GM12873 (cell line): ENCODE measurements at regions not wholly inside any gene's neighbourhood (a gene's known extent, or its start where the extent isn't known, plus 50 kb on each side); places are given as distances from the start of the nearest gene placed in this dataset.

Experiments used
- TF ChIP-seq, protein P1 (sequence below): IDR thresholded peaks from 2 replicates; pipeline ENCODE4 v1.5.1; 2012; ENCODE audit warnings: low read depth, mild to moderate bottlenecking, moderate library complexity, low read length, control low read depth; ENCODE audit not compliant: insufficient read depth; ENCODE audit errors: missing control alignments

GRCh38 chr13:55067946-55068345, 2039.3 kb downstream of the OLFM4 start:
- TF ChIP-seq, protein P1, sequence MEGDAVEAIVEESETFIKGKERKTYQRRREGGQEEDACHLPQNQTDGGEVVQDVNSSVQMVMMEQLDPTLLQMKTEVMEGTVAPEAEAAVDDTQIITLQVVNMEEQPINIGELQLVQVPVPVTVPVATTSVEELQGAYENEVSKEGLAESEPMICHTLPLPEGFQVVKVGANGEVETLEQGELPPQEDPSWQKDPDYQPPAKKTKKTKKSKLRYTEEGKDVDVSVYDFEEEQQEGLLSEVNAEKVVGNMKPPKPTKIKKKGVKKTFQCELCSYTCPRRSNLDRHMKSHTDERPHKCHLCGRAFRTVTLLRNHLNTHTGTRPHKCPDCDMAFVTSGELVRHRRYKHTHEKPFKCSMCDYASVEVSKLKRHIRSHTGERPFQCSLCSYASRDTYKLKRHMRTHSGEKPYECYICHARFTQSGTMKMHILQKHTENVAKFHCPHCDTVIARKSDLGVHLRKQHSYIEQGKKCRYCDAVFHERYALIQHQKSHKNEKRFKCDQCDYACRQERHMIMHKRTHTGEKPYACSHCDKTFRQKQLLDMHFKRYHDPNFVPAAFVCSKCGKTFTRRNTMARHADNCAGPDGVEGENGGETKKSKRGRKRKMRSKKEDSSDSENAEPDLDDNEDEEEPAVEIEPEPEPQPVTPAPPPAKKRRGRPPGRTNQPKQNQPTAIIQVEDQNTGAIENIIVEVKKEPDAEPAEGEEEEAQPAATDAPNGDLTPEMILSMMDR, result no peak

DNA sequence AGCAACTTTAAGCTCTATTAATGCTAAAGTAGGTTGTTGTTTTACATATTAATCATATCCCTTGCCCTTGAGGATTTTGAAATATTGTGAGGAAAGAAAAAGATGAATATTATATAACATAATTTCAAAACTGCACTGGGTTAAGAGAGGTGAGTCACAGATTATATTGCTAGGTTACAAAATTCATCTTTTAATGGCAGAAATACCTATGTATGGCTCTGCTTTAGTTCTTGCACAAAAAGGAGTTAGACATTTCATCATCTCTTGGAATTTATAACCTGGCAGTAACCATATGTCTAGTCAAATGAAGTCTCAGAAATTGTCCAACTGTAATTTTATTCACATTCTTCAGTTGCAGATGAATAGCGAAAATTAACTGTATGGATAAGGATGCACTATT, 2041.1 kb downstream of the OLFM4 start:
- TF ChIP-seq, protein P1, result no peak

DNA sequence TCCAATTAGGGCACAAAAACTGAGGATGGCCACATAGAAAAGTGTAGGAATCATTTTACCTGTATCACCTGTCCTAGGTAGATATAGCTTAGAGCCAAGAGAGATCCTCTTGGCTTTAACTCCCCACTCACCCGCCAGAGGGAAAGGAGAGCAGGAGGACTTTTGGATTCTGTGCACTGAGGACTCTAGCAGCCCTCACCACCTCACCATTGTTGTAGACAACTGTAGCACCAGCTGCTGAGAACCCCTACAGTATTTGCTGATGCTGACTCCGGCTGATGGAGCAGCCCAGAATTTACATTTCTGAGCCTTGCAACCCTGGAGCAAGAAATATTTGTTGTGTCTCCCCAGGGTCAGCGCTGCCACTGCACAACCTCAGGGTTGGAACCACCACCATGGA, 2044.4 kb downstream of the OLFM4 start:
- TF ChIP-seq, protein P1, result no peak

DNA sequence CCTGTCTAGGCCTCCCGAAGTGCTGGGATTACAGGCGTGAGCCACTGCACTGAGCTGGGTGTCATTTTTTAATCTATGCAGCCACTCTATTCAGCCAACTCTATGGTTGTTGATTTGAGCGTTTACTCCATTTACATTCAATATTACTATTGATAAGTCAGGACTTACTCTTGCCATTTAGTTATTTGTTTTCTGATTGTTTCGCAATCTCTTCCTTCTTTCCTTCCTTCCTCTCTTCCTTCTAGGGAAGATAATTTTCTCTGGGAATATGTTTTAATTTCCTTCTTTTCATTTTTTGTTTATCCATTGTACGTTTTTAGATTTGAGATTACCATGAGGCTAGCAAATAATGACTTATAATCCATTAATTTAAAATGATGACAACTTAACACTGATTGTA, 2056.0 kb downstream of the OLFM4 start:
- TF ChIP-seq, protein P1, result no peak

GRCh38 chr13:55087085-55087484, 2053.6 kb upstream of the PRR20A start:
- TF ChIP-seq, protein P1, result no peak

DNA sequence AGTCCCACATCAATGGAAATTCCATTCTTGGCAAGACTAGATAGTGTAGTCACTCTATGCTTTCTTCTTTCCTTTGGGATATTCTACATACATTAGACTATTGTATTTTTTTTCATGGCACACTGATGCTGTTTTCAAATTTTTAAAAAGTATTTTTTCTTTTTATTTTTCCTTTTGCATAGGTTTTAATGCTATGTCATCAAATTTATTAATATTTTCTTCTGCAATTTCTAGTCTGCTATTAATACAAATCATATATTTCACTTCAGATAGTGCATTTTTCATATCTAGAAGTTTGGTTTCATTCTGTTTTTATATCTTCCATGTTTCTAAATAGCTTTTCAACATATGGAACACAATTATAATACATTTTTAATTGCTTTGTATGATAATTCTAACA, 2050.1 kb upstream of the PRR20A start:
- TF ChIP-seq, protein P1, result no peak

DNA sequence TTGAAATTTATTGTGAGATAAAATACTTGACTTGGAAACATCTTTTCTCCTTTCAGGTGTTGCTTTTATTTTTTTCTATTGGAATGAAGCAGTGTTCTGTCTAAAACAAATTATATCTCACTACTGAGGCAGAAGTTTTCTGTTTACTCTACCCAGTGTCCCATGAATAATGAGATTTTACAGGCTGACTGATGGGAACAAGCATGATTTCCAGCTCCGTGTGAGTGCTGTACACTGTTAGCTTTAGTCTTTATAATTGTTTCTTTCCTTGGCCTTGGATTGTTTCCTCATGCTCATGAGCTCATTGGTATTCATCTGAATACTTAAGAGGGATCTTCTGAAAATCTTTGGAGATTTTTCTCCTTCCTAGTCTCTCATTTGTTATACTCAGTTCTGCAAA, 2049.5 kb upstream of the PRR20A start:
- TF ChIP-seq, protein P1, result no peak
